Endothelial cell of umbilical vein (primary cell): ENCODE measurements at regions not wholly inside any gene's neighbourhood (a gene's known extent, or its start where the extent isn't known, plus 50 kb on each side); places are given as distances from the start of the nearest gene placed in this dataset.

Experiments used
- CTCF ChIP-seq, 2 donors: IDR thresholded peaks; 1 replicate in 1 of 2; 2 replicates in 1 of 2; pipeline ENCODE4 v1.5.1; 2011; ENCODE audit warnings: low read length in 2 of 2, mild to moderate bottlenecking in 2 of 2, moderate library complexity in 2 of 2, control low read depth in 1 of 2, inconsistent platforms in 1 of 2, low read depth in 1 of 2; ENCODE audit not compliant: insufficient read depth in 1 of 2; ENCODE audit errors: extremely low read depth in 1 of 2
- EZH2 ChIP-seq: IDR thresholded peaks from 2 replicates; pipeline ENCODE4 v1.6.1; 2012; ENCODE audit warnings: borderline replicate concordance, low read depth, mild to moderate bottlenecking, moderate library complexity, low read length, inconsistent platforms; ENCODE audit not compliant: severe bottlenecking
- FOS ChIP-seq: IDR thresholded peaks from 2 replicates; pipeline ENCODE4 v1.6.1; 2011; ENCODE audit warnings: mild to moderate bottlenecking, low read length, moderate library complexity, borderline replicate concordance; ENCODE audit not compliant: insufficient read depth
- JUN ChIP-seq: IDR thresholded peaks from 2 replicates; pipeline ENCODE4 v1.6.1; 2011; ENCODE audit warnings: borderline replicate concordance, low read depth; ENCODE audit not compliant: insufficient read length, insufficient read depth
- POLR2A ChIP-seq: IDR thresholded peaks from 2 replicates; pipeline ENCODE4 v1.6.1; 2012; ENCODE audit warnings: low read depth, mild to moderate bottlenecking, control low read depth, low read length
- POLR2AphosphoS5 ChIP-seq: IDR thresholded peaks from 2 replicates; pipeline ENCODE4 v1.6.1; 2012; ENCODE audit warnings: low read depth, mild to moderate bottlenecking, control low read depth, low read length, moderate library complexity; ENCODE audit not compliant: insufficient read depth
- TF ChIP-seq, protein P1 (sequence below): IDR thresholded peaks from 2 replicates; pipeline ENCODE4 v1.6.1; 2011; ENCODE audit not compliant: insufficient read depth, insufficient read length

- TF ChIP-seq CTCF (IDR thresholded peaks at IDR 0.05; ENCODE audit: extremely low read depth in 1 of 2, insufficient read depth in 1 of 2, low read depth in 1 of 2, low read length in 2 of 2) (peak; percentile 80 to 89), EZH2 (no peak), POLR2AphosphoS5 (no peak), POLR2A (no peak), JUN (no peak), FOS (no peak)
- TF ChIP-seq, protein P1, sequence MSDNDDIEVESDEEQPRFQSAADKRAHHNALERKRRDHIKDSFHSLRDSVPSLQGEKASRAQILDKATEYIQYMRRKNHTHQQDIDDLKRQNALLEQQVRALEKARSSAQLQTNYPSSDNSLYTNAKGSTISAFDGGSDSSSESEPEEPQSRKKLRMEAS = peak; percentile 19
Observed at GRCh38 chr12:69154585-69155363, 84.6 kb upstream of the CPSF6 start.
